Mesendoderm (in vitro differentiated cells): ENCODE measurements at regions not wholly inside any gene's neighbourhood (a gene's known extent, or its start where the extent isn't known, plus 50 kb on each side); places are given as distances from the start of the nearest gene placed in this dataset.
A peak's percentile ranks its signal among the peaks of the same experiment; 100 is the strongest.

Experiments
- DNase-seq: peaks from one replicate; pipeline ENCODE4 v3.0.0; 2013
- H2AK5ac ChIP-seq: 2 replicates; pipeline ENCODE4 v1.6.1; 2013; ENCODE audit warnings: low read length, inconsistent platforms
- H2BK120ac ChIP-seq: 2 replicates; pipeline ENCODE4 v1.6.1; 2013; ENCODE audit warnings: low read depth, mild to moderate bottlenecking, low read length, moderate library complexity, mixed read lengths
- H2BK15ac ChIP-seq: replicated peaks from 2 replicates; pipeline ENCODE4 v1.6.1; 2013; ENCODE audit warnings: low read depth, mild to moderate bottlenecking, moderate library complexity
- H2BK5ac ChIP-seq: 2 replicates; pipeline ENCODE4 v1.6.1; 2013; ENCODE audit warnings: low read length, inconsistent platforms
- H3K18ac ChIP-seq: 2 replicates; pipeline ENCODE4 v1.6.1; 2013; ENCODE audit warnings: mild to moderate bottlenecking, low read length, mixed read lengths
- H3K23ac ChIP-seq: one replicate; pipeline ENCODE4 v1.6.1; 2013; ENCODE audit warnings: low read length
- H3K27ac ChIP-seq: 2 replicates; pipeline ENCODE4 v1.5.1; 2013; ENCODE audit warnings: low read depth, mild to moderate bottlenecking, inconsistent platforms, low read length, moderate library complexity
- H3K27me3 ChIP-seq: 2 replicates; pipeline ENCODE4 v1.6.1; 2013; ENCODE audit warnings: low read length, control low read depth, mild to moderate bottlenecking, inconsistent platforms; ENCODE audit not compliant: insufficient read depth, poor library complexity
- H3K36me3 ChIP-seq: 2 replicates; pipeline ENCODE4 v1.6.1; 2013; ENCODE audit warnings: low read length, inconsistent platforms; ENCODE audit not compliant: control insufficient read depth, insufficient read depth
- H3K4ac ChIP-seq: one replicate; pipeline ENCODE4 v1.6.1; 2013; ENCODE audit warnings: low read depth, mild to moderate bottlenecking, low read length, moderate library complexity
- H3K4me1 ChIP-seq: 2 replicates; pipeline ENCODE4 v1.6.1; 2013; ENCODE audit warnings: low read depth, low read length, inconsistent platforms; ENCODE audit not compliant: control insufficient read depth
- H3K4me2 ChIP-seq: 2 replicates; pipeline ENCODE4 v1.6.1; 2013; ENCODE audit warnings: low read length
- H3K4me3 ChIP-seq: 2 replicates; pipeline ENCODE4 v1.5.1; 2013; ENCODE audit warnings: mild to moderate bottlenecking, low read length
- H3K56ac ChIP-seq: one replicate; pipeline ENCODE4 v1.6.1; 2013; ENCODE audit warnings: low read length
- H3K79me1 ChIP-seq: 2 replicates; pipeline ENCODE4 v1.6.1; 2013; ENCODE audit warnings: low read length, inconsistent platforms
- H3K79me2 ChIP-seq: 2 replicates; pipeline ENCODE4 v1.6.1; 2013; ENCODE audit warnings: mild to moderate bottlenecking, low read length; ENCODE audit not compliant: control insufficient read depth, insufficient read depth
- H3K9ac ChIP-seq: 2 replicates; pipeline ENCODE4 v1.6.1; 2013; ENCODE audit warnings: low read length, inconsistent platforms
- H4K5ac ChIP-seq: one replicate; pipeline ENCODE4 v1.6.1; 2013; ENCODE audit warnings: low read length
- H4K8ac ChIP-seq: one replicate; pipeline ENCODE4 v1.6.1; 2013; ENCODE audit warnings: low read depth, mild to moderate bottlenecking, control low read depth, low read length, moderate library complexity
- WGBS: extraction: QIAGEN DNeasy Blood & Tissue Kit; methylation state at CpG from one replicate; pipeline ENCODE4 v1.1.7; 2013; ENCODE audit warnings: low lambda C conversion rate, missing lambda C conversion rate; ENCODE audit not compliant: insufficient coverage; ENCODE audit errors: extremely low coverage; 5-methylcytosine and 5-hydroxymethylcytosine counted together

DNA sequence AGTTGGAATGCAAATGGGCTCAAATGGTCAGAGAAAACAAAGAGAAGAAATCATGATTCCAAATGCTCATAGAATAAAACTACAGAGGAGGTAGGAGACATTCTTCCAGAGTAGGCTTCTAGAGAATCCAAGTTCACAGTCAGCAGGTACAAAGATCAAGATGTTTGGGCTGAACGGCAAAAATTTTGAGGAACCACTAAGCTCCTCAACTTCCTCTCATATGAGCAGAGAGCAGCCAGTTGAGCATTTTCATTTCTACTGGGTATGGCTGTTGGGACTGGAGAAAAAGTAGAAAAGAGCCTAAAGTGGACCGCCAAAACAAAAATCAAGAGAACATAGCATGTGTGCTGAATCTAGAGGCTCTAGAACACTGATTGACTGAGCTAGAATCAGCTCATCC lies 73.8 kb upstream of the ARID2 start:
- H3K23ac ChIP-seq = no peak overlapping the region

DNA sequence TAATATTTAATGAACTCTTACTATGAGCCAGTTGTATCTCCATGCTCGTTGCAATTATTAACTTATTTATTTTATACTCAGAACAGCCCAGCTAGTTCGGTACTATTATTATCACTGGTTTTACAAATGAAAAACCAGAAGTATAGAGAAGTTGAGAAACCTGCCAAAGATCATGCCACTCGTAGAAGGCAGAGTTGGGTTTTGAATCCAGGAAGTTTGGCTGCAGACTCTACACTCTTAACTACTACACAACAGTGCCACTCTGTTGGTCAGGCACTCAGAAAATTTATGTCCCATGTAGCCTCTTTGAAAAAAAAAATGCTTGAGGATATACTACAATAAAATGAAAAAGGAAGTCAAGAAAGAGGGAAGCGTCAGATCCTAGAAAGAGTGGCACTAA lies 71.5 kb upstream of the ARID2 start:
- Histone ChIP-seq H4K5ac (no peak overlapping the region), H3K36me3 (no peaks in the 10 kb centered on the region), H2AK5ac (no peak overlapping the region), H3K4me2 (no peak overlapping the region), H3K79me2 (no peaks in the 10 kb centered on the region), H3K4me3 (no peak overlapping the region), H3K23ac (no peak overlapping the region), H4K8ac (no peak overlapping the region), H3K27me3 (no peaks in the 10 kb centered on the region), H3K9ac (no peak overlapping the region), H2BK15ac (no peak overlapping the region), H3K4me1 (no peaks in the 10 kb centered on the region), H3K79me1 (no peaks in the 10 kb centered on the region), H3K27ac (no peak overlapping the region), H2BK120ac (no peak overlapping the region), H3K56ac (no peak overlapping the region), H3K4ac (no peak overlapping the region), H2BK5ac (no peak overlapping the region), H3K18ac (no peak overlapping the region)
- WGBS = no CpG with 5 or more reads among the region's 4 CpGs
- DNase-seq = no peak

More for the DNA sequence above, 73.8 kb upstream of the ARID2 start:
- H3K79me1 ChIP-seq = no peaks in the 10 kb centered on the region
- H3K56ac ChIP-seq = no peak overlapping the region
- H3K27ac ChIP-seq = no peak overlapping the region
- H2BK120ac ChIP-seq = no peak overlapping the region
- H2BK5ac ChIP-seq = no peak overlapping the region
- no peaks in the 10 kb centered on the region for H3K4me1 ChIP-seq
- no peaks in the 10 kb centered on the region for H3K79me2 ChIP-seq
- no peak overlapping the region for H3K4me2 ChIP-seq
- no peak overlapping the region for H4K5ac ChIP-seq
- H3K36me3 ChIP-seq = no peaks in the 10 kb centered on the region
- H3K18ac ChIP-seq = no peak overlapping the region
- H3K9ac ChIP-seq = no peak overlapping the region
- H2AK5ac ChIP-seq = no peak overlapping the region
- no peak overlapping the region for H3K4ac ChIP-seq
- H2BK15ac ChIP-seq = no peak overlapping the region
- no peaks in the 10 kb centered on the region for H3K27me3 ChIP-seq
- no peak for DNase-seq
- no peak overlapping the region for H4K8ac ChIP-seq
- no CpG with 5 or more reads among the region's 2 CpGs for WGBS
- H3K4me3 ChIP-seq = no peak overlapping the region

DNA sequence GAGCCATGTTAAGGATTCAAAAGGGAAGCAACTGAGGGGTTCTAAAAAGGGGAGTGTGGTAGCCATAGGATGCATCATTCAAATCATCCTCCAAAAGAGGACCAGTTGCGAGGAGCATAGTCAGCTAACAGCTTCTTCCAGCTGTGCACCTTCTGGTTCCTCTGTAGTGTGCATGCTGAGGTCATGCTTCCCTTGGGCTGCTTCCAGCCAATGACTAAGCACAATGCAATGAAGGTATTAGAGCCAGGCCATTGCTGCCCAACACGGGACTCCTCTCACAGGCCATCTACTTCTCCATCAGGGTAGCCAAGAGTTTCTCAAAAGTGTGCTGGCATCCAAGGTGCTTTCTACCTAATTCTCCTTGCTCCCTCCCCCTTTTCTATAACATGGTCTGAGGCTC lies 69.2 kb upstream of the ARID2 start:
- Histone ChIP-seq H3K79me1 (no peaks in the 10 kb centered on the region), H4K8ac (no peak overlapping the region), H2BK120ac (no peak overlapping the region), H3K4me1 (no peaks in the 10 kb centered on the region), H3K18ac (no peak overlapping the region), H3K4me2 (no peak overlapping the region), H3K36me3 (no peaks in the 10 kb centered on the region), H3K4me3 (no peak overlapping the region), H2BK15ac (no peak overlapping the region), H3K23ac (no peak overlapping the region), H4K5ac (no peak overlapping the region), H3K27me3 (no peaks in the 10 kb centered on the region), H2BK5ac (no peak overlapping the region), H2AK5ac (no peak overlapping the region), H3K9ac (no peak overlapping the region), H3K27ac (no peak overlapping the region), H3K4ac (no peak overlapping the region), H3K79me2 (no peaks in the 10 kb centered on the region), H3K56ac (no peak overlapping the region)
- no CpG with 5 or more reads among the region's 2 CpGs for WGBS
- no peak for DNase-seq

DNA sequence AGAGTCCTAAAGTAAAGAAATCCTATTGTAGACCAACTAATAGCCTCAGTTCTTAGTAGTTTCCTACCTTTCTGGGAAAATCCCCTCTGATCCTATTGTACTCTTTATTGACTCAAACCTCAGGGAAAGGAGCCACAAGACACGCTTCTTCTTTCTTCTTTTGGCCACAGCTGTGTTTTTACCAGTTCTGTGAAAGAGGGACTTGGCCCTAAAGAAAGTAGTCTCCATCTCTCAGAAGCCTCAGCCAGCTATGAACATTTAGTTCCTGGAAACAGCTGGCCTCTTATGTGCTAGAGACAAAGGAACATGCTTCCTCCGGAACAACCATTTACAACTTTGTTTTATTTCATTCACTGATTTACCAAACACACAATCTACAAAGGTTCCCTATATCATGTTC lies 66.1 kb upstream of the ARID2 start:
- Histone ChIP-seq H3K27me3 (no peaks in the 10 kb centered on the region), H3K56ac (no peak overlapping the region), H4K8ac (no peak overlapping the region), H3K4me3 (no peak overlapping the region), H3K79me2 (no peaks in the 10 kb centered on the region), H2BK5ac (no peak overlapping the region), H3K36me3 (no peaks in the 10 kb centered on the region), H3K79me1 (no peaks in the 10 kb centered on the region), H3K4me2 (no peak overlapping the region), H3K4ac (no peak overlapping the region), H3K4me1 (peaks cover 2% of the 10 kb centered on the region), H3K9ac (no peak overlapping the region), H3K18ac (no peak overlapping the region), H3K27ac (no peak overlapping the region), H2AK5ac (no peak overlapping the region), H3K23ac (no peak overlapping the region), H2BK120ac (no peak overlapping the region), H4K5ac (no peak overlapping the region), H2BK15ac (no peak overlapping the region)
- DNase-seq = no peak
- no CpG with 5 or more reads among the region's 2 CpGs for WGBS

DNA sequence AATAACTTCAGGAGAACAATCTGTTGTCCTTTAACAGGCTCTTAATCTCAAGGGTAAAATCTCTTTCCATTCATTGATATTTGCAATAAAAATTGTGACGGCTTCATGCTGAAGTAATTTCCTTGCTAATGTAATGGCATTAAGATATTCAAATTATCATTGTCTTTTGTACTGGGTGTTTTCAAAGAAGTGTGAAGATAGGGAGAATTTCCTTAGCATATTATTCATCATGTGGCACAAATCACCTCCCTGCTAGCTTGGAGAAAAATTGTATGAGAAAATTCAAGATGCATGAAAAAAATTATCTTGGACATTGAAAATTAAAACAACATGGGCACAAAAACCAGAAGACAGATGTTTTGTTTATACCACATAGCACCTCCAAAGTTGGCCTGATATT lies 63.6 kb upstream of the ARID2 start:
- Histone ChIP-seq H3K79me2 (no peaks in the 10 kb centered on the region), H3K4me1 (peaks cover 2% of the 10 kb centered on the region), H3K79me1 (no peaks in the 10 kb centered on the region), H3K4me2 (no peak overlapping the region), H4K5ac (no peak overlapping the region), H3K56ac (no peak overlapping the region), H3K18ac (no peak overlapping the region), H4K8ac (no peak overlapping the region), H3K36me3 (no peaks in the 10 kb centered on the region), H2AK5ac (no peak overlapping the region), H2BK5ac (no peak overlapping the region), H3K27me3 (no peaks in the 10 kb centered on the region), H2BK120ac (no peak overlapping the region), H3K23ac (no peak overlapping the region), H3K4me3 (no peak overlapping the region), H3K27ac (no peak overlapping the region), H2BK15ac (no peak overlapping the region), H3K9ac (no peak overlapping the region), H3K4ac (no peak overlapping the region)
- no CpG with 5 or more reads among the region's 1 CpG for WGBS
- peak; percentile 13 for DNase-seq

DNA sequence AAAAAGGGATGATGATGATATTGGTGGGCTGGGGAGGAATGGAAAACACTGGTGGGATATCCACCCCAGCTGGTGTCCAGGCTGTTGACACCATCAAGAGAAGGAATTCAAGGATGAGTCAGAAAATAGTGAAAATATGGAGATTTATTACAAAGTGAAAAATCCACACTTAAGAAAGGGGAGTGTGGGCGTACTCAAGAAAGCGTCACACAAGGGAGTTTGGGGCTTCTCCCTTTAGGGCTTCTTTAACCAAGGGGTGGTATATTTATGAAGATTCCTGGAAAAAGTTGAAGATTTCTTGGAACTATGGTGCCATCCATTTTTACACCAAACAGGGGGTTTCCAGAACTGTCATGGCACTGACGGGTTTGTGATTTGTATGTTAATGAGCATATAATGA lies 63.1 kb upstream of the ARID2 start:
- H3K36me3 ChIP-seq = no peaks in the 10 kb centered on the region
- H3K56ac ChIP-seq = no peak overlapping the region
- H2BK5ac ChIP-seq = peak overlapping the region; percentile 70
- no peak overlapping the region for H2BK120ac ChIP-seq
- no peaks in the 10 kb centered on the region for H3K79me1 ChIP-seq
- no peak overlapping the region for H4K5ac ChIP-seq
- no peak overlapping the region for H3K4me3 ChIP-seq
- no peak overlapping the region for H3K23ac ChIP-seq
- H3K27ac ChIP-seq = peak overlapping the region; percentile 49
- H2AK5ac ChIP-seq = no peak overlapping the region
- peaks cover 2% of the 10 kb centered on the region for H3K4me1 ChIP-seq
- WGBS = no CpG with 5 or more reads among the region's 3 CpGs
- no peak overlapping the region for H2BK15ac ChIP-seq
- H3K9ac ChIP-seq = no peak overlapping the region
- no peak overlapping the region for H3K18ac ChIP-seq
- no peak overlapping the region for H3K4me2 ChIP-seq
- no peaks in the 10 kb centered on the region for H3K27me3 ChIP-seq
- H4K8ac ChIP-seq = no peak overlapping the region
- DNase-seq = no peak
- no peak overlapping the region for H3K4ac ChIP-seq
- no peaks in the 10 kb centered on the region for H3K79me2 ChIP-seq
